GM12874 (cell line): ENCODE measurements at regions not wholly inside any gene's neighbourhood (a gene's known extent, or its start where the extent isn't known, plus 50 kb on each side); places are given as distances from the start of the nearest gene placed in this dataset.
A peak's percentile ranks its signal among the peaks of the same experiment; 100 is the strongest.

Source experiments
- CTCF ChIP-seq: IDR thresholded peaks from 2 replicates; pipeline ENCODE4 v1.5.1; 2011; ENCODE audit warnings: low read depth, mild to moderate bottlenecking, control low read depth, low read length, moderate library complexity; ENCODE audit not compliant: insufficient read depth

DNA sequence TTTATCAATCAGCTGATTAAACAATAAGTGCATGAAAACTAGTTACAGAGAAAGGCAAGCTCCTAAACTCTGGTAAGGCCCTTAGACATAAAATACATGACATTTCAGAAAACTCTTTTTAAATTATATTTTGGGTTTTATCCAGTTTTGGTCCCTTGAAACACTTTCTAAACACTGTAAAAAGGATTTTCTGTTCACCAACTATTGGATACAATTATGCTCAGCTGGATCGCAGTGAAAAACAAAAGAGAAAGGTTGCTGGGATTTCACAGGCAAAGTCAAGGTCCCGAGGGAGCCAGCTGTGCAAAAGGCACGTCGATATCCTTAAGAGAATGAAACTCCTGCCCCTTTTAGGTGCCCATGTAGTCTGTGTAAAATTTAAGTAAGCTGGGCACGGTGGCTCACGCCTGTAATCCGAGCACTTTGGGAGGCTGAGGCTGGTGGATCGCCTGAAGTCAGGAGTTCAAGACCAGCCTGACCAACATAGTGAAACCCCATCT lies 1018.4 kb upstream of the INTU start:
- no peak for TF ChIP-seq CTCF

DNA sequence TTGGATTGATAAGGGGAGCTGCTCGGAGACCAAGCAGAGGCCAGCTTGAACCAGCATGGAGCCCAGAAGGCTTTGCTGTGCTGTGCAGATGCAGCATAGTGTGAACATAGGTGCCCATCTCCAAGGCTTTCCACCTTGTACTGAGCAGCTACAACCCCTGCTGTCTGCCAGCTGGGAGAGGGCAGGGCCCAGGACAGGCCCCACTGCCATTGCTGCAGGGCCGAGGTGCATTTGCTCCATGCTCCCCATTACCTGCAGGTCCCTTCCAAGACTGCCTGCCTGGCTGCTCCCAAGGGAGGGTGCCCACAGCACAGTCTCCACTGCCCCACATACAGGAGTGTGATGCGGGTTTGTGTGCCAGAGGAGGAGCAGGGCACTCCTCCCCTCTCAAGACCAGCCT lies 1016.0 kb upstream of the INTU start:
- no peak for TF ChIP-seq CTCF

GRCh38 chr4:126627255-126627654 lies 1005.5 kb upstream of the INTU start:
- TF ChIP-seq CTCF, result peak; percentile 33; the same call in 1 of the 2 replicates

DNA sequence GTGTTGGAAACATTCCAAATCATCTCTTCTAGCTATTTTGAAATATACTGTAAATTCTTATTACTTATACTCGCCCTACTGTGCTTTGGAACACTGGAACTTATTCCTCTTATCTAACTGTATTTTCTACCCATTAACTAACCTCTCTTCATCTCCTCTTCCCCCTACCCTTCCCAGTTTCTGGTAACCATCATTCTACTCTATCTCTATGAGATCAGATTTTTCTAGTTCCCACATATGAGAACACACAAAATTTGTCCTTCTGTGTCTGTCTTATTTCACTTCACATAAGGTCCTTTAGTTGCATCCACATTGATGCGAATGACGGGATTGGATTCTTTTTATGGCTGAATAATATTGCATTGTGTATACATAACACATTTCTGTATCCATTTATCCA lies 1003.8 kb upstream of the INTU start:
- TF ChIP-seq CTCF, result no peak

DNA sequence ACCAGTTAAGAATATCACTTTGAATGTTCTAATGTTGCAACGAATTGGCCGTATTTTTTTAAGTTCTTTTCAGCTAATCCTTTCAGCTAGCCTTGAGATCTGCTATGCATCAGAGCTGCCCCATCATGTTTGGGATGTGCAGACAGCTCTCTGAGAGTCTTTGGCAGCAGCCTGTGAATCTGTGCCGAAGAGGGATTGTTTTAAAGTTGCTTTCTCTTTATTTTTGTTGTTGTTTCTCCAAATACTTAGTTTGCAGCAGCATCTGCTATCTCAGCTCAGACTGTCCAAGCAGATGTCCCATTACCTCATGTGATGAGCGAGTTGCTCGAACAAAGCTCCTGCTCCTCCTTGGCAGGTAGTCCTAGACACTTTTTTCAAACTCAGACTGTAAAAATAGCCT lies 1002.5 kb upstream of the INTU start:
- TF ChIP-seq CTCF, result no peak

- TF ChIP-seq CTCF, result no peak
Measured at GRCh38 chr4:126633306-126633705, 999.5 kb upstream of the INTU start.

- no peak for TF ChIP-seq CTCF
Measured at GRCh38 chr4:126637706-126638105, 995.1 kb upstream of the INTU start.

GRCh38 chr4:126647320-126647719 lies 985.4 kb upstream of the INTU start:
- no peak for TF ChIP-seq CTCF
